HG02840 (cell line): ENCODE measurements at regions not wholly inside any gene's neighbourhood (a gene's known extent, or its start where the extent isn't known, plus 50 kb on each side); places are given as distances from the start of the nearest gene placed in this dataset.
"Not testable (repeated sequence)": the region's sequence is repeated elsewhere in the genome, so short reads cannot be mapped to it uniquely, and the experiment has no call there.

Experiments used
- ATAC-seq: cut with Tn5 transposase; IDR thresholded peaks from one replicate; pipeline ENCODE4 v1.9.1; 2021; ENCODE audit warnings: mild to moderate bottlenecking, moderate library complexity, moderate number of reproducible peaks; ENCODE audit not compliant: unreplicated experiment, low FRiP score

- ATAC-seq = no peak
Observed at GRCh38 chr1:184823080-184823479, 68.4 kb upstream of the EDEM3 start.

GRCh38 chr1:184822267-184822666 lies 67.6 kb upstream of the EDEM3 start:
- no peak for ATAC-seq

GRCh38 chr1:184821658-184822057 lies 67.0 kb upstream of the EDEM3 start:
- ATAC-seq = no peak

- ATAC-seq = no peak
Observed at GRCh38 chr1:184820956-184821355, 66.3 kb upstream of the EDEM3 start.

- ATAC-seq = no peak
Observed at GRCh38 chr1:184820218-184820750, 65.6 kb upstream of the EDEM3 start.

GRCh38 chr1:184818646-184819045 lies 64.0 kb upstream of the EDEM3 start:
- ATAC-seq = no peak

- not testable (repeated sequence) for ATAC-seq
Observed at GRCh38 chr1:184817003-184817402, 62.3 kb upstream of the EDEM3 start.

GRCh38 chr1:184813528-184814089 lies 59.0 kb upstream of the EDEM3 start:
- ATAC-seq = no peak

GRCh38 chr1:184811439-184812111 lies 56.9 kb upstream of the EDEM3 start:
- no peak for ATAC-seq

GRCh38 chr1:184810735-184811343 lies 56.2 kb upstream of the EDEM3 start:
- ATAC-seq = no peak

GRCh38 chr1:184806296-184806721 lies 51.7 kb upstream of the EDEM3 start:
- ATAC-seq = no peak

GRCh38 chr1:184805667-184806295 lies 51.1 kb upstream of the EDEM3 start:
- ATAC-seq = peak; percentile 80
